ENCODE measurements at regions not wholly inside any gene's neighbourhood (a gene's known extent, or its start where the extent isn't known, plus 50 kb on each side); places are given as distances from the start of the nearest gene placed in this dataset.

DNA sequence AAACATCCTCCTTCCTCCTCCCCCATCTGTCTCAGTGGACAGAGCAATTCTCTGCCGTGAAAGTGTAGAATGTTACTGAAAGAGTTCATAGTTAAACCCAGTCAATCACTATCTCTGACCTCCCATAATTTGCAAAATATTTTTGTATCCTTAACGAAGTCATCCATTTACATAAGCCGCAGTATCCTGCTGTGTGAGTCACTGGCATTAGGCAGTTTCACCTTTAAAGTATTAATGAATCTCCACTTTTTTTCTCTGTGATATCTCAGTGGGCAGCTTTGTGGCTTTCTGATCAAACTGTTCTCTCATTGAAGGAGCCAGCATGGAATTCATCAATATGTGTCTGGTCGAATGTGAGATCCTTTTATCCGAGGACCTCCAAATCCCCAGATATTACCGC lies 678.6 kb upstream of the TENM3 start:
- no peak for DNase-seq (ENCODE audit: low read depth)

DNA sequence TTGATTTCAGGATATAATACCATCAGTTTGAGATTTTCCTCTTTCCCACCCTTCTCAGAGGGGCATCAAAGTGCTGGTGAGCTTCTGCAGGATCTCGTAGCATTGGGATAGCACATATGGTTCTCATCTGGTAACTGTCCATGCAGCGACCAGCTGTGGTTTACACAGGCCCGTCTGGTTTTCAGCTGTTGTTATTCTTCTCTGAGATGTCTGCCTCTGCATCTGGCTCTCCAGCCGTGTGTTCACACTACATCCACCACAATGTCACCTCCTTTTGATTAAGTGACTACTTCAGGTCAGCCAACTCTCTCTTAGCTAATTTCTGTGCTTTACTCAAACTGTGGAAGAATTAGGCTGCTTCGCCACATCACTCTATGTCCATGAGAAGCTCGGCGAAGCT lies 676.7 kb upstream of the TENM3 start:
- DNase-seq (ENCODE audit: low read depth) = no peak

DNA sequence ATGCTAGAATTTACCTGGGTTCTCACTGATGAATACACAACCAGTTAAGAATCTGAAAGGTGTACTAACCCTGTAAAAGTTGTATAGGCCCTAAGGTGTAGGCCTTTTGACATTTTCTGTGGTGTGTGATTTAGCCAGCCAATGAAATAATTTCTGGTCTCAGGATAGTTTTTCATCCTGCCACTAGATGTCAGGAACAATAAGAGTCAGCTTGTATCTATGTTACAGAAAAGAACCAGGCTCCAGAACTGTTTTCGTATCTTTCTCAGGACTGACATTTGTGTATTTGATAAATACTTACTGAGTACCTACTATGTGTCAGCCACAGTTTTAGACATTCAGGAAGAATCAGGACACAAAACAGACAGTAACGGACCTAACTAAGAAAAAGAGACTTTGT lies 673.6 kb upstream of the TENM3 start:
- DNase-seq (ENCODE audit: low read depth) = no peak

DNA sequence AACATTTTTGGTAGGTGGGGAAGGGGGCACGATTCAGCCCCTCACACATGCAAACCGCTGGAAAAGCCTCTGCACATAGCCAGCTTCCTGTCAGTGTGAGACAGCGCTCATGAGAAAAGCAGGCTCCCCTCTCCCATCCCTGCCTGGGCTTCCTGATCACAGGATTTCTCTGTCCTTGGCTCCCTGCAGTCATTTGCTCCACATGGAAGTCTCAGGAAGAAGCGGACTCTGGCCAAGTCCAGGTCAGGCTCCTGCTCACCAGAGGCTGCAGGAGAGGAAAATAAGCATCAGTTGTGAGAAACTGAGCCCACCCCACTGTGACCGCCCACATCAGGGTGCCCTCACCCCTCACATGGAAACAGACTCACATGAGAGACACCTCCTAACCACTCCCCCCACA lies 664.3 kb upstream of the TENM3 start:
- no peak for DNase-seq (ENCODE audit: low read depth)

DNA sequence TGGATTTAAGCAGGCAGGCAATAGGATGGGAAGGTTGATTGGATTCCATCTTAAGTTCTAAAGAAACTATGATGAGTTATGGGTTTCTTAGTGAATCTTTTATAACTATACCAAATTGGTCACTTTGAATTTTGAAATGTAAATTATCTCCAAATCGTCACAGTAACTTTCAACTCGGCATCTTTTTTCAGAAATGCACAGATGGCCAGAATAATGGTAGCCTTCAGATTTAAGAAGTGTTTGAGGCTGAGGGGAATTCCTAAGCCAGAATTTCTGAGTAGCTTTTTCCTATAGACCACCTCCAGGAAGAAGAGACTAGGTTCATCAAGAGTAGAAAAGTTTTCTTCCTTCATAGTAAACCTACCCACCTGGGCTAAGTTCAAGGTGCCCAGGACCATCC lies 663.7 kb upstream of the TENM3 start:
- no peak for DNase-seq (ENCODE audit: low read depth)

DNA sequence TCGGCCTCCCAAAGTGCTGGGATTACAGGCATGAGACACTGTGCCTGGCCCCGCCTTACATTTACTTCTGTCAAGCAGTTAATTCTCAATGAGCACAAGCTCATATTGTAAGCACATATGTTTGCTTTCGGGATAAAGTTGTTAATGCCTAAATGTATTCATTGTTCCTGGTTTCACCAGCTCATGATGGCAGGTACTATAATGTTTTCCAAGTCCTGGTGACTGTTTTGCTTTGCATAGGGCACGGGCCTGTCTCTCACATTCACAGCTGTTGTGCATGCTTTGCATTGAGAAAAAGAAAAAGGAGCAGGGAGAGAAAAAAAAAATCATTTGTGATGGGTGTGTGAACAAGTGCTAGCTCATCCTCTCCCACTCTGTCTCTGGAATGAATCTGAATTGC lies 661.2 kb upstream of the TENM3 start:
- DNase-seq (ENCODE audit: low read depth) = no peak

DNA sequence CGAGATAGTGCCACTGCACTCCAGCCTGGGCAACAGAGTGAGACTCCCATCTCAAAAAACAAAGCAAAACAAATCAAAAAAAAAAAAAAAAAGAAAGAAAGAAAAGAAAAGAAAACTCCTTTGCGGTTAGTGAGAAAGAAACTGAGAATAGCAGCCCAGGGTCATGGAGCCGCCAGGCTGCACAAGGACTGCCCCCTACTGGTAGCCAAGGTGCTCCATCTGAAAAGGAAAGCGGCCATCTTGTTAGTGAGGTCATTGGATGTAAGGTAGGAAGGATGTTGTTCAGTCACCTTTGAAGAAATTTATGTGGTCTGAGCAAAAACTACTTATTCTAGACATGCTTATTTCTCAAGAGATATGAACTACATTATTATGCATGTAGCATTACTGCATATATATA lies 660.6 kb upstream of the TENM3 start:
- no peak for DNase-seq (ENCODE audit: low read depth)

DNA sequence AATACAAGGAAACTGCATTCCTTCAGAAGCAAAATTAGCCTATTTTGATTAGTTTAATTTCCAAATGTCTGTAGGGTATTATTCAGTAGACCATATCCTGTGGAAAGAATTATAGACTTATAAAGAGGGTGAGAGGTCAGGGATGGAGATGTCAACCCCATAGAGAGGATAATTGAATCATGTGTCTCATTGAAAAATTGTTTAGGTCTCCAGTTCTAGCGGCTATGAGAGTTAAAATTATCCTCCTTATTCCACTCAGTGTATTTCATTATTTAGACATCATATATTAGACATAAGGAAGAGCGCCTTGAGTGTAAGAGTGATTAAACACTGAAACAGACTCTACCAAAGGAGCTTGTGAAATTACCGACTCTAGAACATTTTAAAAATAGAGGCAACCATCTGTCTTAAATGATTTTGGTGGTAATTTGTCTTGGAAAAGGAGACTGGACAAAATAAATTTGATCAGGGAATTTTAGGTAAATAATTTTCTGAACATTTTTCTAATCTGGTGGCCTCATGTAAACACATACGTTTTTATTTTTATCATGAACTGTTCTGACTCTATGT lies 654.4 kb upstream of the TENM3 start:
- DNase-seq (ENCODE audit: low read depth) = no peak

DNA sequence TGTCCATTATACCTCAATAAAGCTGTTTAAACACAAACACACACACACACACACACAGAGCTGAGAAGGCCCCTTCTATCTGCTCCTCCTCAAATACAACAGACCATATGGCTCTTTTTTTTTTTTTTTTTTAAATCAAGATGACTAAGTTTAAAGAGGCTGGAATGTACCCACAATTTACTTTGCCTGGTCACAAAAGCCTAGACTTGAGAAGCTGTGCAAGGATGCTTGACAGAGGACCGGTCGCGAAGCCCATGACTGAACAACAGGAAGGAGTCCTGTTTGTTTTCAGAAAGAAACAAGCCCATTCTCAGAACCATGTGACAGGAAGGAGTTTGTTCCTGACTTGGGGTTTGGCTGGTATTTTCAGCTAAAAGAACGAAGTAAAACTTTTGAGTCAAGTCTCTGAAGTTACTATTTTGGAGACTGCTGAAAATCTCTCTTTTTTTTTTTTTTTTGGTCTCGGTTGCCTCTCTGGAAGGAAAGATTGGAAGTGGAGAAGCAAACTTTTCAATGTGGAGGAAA lies 650.9 kb upstream of the TENM3 start:
- no peak for DNase-seq (ENCODE audit: low read depth)

DNA sequence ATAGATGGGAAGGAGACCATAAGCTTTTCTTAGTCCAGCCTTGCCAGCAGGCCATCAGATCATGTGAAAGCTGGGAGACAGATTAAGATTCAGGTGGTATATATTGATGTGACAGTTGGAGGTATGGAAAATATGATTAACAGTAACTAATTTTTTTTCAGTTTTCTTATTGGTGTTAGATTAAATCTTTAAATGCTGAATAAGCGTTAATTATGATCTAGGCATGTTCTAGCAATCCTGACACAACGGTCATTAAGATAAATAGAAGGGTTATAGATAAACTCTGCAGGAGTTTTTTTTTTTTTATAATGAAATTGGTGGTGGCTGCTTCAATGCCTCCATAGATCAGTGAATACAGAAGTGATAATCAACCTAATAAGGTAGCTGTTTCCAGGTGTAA lies 649.5 kb upstream of the TENM3 start:
- DNase-seq (ENCODE audit: low read depth) = no peak

DNA sequence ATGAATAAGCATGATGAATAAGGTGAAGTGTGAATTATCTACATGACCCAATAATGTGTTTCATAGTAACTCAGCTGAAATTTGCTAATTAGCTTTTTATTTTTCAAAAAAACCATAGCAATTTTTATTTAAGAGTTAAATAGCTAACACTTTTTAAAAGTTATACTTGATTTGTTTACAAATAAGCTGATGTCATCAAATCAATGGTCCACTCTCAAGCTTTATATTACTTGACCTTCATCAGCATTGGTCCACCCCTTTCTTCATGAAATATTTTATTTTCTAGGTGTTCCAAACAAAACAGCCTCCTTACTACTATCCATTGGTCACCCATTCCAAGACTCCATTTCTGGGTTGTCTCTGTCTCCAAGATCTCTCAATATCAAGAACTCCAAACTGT lies 649.0 kb upstream of the TENM3 start:
- no peak for DNase-seq (ENCODE audit: low read depth)

DNA sequence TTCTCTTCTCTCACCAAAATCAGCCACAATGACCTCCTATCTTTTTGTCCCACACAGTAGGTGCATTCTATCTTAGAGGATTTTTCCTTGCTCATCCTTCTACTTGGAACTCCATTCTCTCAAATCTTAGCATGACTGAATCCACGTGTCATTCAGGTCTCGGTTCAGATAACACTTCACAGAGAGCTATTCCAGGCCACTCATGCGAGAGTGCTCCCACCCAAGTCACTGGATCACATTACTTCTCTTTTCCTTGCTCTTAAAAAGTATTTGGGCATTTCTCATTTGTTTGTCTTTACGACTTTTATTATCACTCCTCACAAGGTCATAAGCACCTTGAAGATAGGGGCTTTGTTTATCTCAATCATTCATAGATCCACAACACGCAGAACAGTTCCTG lies 647.5 kb upstream of the TENM3 start:
- no peak for DNase-seq (ENCODE audit: low read depth)

DNA sequence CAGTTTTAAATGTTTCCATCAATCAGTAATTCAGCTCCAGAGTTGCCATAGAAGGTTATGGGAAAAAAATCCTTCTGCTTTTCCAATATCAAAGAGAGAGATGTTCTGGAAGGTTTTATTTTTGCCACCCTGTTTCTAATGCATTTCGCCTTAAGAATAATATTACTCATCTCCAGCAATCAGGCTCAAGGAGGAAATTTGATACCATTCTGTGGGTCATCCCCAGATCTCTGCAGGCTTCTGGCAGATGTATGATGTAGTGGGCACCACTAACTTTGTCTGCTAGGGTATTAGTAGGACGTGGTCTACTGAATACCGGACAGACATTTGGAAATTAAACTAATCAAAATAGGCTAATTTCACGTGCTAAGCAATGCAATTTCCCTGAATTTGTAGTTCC lies 645.4 kb upstream of the TENM3 start:
- no peak for DNase-seq (ENCODE audit: low read depth)

DNA sequence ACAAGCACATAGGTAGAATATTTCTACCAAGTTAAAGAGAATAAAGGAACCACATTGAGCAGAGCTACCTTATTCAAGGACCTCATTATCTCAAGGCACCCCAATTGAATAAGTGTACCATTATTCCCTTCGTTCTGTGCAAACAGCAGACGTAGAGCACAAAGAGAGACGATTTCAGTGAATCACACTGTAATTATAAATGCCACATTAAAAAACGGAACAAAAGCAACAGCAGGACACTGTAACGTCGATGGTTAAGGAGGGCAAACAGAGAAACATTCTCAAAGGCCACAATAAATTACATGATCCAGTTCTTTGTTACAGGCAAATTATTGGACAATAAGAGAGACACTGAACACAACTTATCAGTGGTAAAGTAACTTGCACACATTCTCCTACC lies 644.1 kb upstream of the TENM3 start:
- no peak for DNase-seq (ENCODE audit: low read depth)

DNA sequence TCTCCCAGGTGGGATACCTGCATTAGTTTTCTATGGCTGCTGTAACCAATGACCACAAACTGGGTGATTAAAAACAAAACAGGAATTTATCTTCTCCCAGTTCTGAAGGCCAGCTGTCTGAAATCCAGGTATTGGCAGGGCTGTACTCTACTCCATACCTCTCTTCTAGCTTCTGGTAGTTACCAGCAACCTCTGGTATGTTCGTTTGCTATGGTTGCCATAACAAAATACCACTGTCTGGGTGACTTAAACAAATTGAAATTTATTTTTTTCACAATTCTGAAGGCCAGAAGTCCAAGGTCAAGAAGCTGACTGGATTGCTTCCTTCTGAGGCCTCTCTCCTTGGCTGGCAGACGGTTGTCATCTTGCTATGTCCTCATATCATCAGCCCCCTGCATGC lies 642.1 kb upstream of the TENM3 start:
- DNase-seq (ENCODE audit: low read depth) = no peak

DNA sequence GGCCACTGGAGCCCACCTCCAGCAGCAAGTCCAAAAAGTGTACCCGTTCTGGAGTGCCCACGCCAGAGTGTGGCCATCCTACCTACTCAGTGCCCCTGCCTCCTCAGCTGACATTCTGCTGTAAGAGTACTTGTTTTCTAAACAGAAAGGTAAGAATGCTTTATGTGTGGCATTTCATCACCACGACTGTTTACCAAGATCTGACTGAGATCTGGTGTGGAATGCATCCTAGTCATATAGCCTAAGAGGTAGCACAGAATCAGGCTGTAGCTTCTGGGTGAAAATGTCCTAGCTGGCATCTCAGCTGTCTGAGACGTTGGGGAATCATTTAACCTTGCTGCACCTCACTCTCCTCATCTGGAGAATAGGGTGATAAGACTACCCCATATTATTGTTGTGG lies 638.7 kb upstream of the TENM3 start:
- DNase-seq (ENCODE audit: low read depth) = no peak

DNA sequence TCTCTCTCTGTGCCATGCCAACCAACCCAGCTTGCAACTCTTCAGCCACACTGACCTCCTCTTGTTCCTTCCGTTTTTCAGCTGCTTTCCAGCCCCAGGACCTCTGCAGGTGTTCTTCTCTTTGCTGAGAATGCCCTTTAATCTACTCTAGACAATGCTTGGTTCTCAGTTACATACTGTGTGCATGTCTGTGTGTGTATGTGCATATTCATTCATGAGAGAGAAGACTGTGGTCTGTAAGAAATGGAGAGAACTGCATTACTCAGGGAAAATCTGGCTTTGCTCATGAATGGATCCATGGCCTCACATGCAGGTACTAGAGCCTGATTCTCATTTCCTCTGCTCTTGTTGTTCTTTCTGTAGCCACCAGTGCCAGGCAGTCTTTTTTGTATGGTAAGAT lies 636.9 kb upstream of the TENM3 start:
- no peak for DNase-seq (ENCODE audit: low read depth)

DNA sequence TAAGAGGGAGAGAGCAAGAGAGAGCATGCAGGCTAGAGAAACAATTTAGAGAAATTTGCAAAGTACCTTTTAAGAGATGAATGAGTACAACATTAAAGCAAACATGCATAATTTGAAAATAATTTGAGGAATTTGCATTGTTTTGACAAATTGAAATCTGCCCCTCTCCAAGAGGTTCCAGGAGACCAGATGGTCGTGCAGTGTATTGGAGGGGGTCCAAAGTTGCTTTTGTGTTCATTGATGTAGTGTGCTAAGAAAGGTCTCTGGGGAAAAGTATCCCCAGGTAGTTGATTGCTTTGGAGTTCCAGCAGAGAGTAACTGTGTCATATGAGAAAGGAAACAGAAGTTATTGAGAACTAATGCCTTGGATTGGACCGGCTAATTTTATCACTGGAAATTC lies 635.0 kb upstream of the TENM3 start:
- no peak for DNase-seq (ENCODE audit: low read depth)

DNA sequence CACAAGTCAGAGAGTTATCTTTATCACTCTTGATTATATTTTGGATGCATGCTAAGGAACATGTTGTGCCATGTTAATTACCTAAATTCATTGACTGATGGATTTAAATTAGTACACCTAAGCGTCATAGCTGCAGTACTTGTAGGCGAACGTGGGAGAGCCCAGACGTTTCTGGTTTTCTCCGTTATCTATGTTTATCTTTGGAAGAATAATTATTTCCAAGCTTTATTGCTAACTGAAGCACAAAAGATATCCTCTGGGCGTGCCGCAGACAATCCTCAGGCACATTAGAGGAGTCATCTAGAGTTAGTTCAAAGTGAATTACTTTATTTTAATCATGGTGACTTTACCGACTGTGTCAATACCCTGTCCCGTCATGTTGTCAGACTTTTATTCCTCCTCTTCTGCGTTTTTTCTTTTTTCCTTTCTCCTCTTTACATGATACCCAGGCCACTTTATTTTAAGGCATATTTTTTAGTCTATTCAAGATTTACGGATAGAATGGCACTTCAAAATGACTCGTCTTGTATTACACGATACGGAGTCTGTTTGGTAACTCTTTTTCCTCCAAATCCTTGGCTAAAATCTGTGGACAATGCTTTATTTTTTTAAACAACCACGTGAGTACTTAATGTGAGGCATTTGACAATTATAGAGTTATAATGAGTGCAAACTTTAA lies 632.0 kb upstream of the TENM3 start:
- DNase-seq (ENCODE audit: low read depth) = no peak

DNA sequence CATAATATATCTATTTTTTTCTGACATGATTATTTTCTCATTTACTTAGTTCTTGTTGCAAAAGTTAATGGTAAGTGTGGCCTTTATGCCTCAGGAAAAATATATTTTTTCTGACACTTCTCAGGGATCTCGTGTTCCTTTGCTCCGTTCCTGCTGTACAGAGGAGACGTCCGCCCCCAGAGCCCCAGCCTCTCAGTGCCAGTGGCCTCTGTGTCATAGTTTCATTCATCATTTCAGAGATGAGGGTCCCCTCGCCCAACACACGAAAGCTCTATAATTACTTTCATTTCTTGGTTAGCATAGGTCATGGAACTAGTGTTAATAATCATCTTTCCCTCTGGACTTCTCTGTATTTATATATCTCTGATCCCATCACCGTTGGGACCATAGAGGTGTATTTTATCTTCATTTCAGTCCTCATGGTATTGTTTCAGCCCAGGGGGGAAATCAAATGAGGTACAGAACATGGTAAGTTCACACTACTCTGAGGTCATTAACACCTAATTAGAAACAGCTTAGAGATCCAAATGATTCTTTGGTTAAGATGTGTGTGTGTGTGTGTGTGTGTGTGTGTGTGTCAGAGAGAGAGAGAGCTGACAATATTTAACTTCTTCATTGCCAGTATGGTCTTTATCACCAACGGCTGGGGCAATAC lies 631.1 kb upstream of the TENM3 start:
- no peak for DNase-seq (ENCODE audit: low read depth)

DNA sequence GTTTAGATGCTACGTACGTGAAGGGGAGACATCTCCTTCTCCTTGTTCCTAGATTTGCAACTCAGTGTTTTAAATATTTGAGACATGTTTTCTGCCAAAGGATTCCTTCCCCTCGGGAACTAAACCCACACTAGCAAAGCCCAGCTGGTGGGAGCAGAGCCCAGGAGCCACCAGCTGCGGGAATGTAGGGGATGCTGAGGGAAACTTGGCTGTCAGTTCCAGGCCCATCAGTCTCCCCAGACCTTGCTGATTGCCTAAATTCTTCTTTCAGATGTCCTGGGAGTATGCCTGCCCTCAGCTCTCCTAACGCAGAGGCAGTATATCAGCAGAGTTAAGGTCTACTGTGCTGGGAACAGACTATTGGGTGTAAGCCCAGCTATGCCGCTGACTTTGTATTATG lies 630.0 kb upstream of the TENM3 start:
- no peak for DNase-seq (ENCODE audit: low read depth)

DNA sequence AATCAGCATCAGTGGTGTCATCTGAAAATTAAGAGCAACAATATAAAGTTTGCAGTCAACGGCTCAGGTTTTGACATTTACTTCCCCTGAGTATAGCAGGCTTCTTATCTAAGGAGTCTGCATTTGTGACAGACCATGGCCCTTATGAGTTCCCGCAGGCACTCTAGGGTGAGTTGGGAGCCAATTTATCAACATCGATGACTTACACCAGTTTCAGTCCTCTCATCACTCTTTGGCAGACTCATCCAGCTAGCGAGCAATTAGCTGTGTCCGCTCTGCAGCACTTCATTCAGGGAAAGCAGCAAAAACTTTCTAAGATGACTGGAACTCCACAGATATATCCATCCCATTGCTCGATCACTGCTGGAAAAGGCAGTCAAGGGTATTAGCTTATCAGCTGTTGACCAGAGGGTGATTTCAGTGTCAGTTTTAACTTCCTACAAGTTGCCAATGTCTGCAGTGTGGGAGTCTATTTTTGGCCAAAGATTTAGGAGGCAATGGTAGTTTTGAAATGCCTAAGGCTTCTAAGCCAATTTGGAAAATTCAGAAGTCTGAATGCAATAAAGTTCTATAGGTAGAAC lies 625.1 kb upstream of the TENM3 start:
- no peak for DNase-seq (ENCODE audit: low read depth)

DNA sequence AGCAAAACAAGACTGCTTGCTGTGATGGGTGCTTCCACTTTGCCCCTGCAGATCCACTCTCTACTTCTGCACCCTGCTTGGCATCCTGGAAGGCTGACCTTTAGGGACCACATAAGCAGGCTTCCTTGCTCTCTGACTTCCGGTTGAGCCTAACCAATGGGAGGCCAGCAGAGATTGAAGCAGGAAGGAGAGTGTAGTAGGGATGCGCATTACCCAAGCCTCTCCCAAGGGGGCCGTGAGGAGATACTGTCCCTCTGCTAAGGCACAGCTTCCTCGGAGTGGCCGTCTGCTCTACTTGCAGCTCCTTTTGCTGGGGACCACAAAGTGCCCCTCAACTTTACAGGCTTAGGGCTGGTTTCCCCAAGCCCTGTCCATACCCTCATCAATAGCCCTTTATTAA lies 624.3 kb upstream of the TENM3 start:
- DNase-seq (ENCODE audit: low read depth) = no peak
